ENCODE measurements at regions not wholly inside any gene's neighbourhood (a gene's known extent, or its start where the extent isn't known, plus 50 kb on each side); places are given as distances from the start of the nearest gene placed in this dataset.

DNA sequence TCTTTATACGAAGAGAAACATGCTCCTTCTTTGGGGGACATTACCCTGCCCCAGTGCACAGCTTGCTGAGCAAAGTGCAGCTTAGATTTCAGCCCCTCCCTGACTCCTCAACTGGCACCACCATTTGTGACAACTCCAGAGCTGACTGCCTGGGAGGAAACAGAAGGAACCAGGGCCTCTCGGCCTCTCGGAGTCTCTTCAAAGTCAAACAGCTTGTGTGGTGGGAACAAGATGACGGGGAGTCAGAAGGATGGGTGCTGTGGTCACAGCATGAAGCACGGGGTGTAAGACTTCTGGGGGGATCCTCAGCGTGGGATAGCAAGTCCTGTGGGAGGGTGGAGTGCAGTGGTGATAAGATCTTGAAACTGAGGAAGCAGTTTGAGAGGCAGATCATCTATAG is 123.5 kb upstream of the BCL2L14 start:
- TF ChIP-seq, protein P1, sequence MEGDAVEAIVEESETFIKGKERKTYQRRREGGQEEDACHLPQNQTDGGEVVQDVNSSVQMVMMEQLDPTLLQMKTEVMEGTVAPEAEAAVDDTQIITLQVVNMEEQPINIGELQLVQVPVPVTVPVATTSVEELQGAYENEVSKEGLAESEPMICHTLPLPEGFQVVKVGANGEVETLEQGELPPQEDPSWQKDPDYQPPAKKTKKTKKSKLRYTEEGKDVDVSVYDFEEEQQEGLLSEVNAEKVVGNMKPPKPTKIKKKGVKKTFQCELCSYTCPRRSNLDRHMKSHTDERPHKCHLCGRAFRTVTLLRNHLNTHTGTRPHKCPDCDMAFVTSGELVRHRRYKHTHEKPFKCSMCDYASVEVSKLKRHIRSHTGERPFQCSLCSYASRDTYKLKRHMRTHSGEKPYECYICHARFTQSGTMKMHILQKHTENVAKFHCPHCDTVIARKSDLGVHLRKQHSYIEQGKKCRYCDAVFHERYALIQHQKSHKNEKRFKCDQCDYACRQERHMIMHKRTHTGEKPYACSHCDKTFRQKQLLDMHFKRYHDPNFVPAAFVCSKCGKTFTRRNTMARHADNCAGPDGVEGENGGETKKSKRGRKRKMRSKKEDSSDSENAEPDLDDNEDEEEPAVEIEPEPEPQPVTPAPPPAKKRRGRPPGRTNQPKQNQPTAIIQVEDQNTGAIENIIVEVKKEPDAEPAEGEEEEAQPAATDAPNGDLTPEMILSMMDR (conservative IDR thresholded peaks at IDR 0.05; ENCODE audit: low read length): no peak
- no peak for TF ChIP-seq EZH2phosphoT487 (IDR thresholded peaks at IDR 0.05; ENCODE audit: borderline replicate concordance, low read depth, low read length)
